ENCODE measurements at regions not wholly inside any gene's neighbourhood (a gene's known extent, or its start where the extent isn't known, plus 50 kb on each side); places are given as distances from the start of the nearest gene placed in this dataset.

GRCh38 chr6:118755941-118756646, 104.7 kb upstream of the CEP85L start (continued):
- no peak for TF ChIP-seq EZH2 (IDR thresholded peaks at IDR 0.05; ENCODE audit: low read depth, unreplicated experiment)
- no peak for TF ChIP-seq STAT1 (IDR thresholded peaks at IDR 0.05; ENCODE audit: unreplicated experiment)

DNA sequence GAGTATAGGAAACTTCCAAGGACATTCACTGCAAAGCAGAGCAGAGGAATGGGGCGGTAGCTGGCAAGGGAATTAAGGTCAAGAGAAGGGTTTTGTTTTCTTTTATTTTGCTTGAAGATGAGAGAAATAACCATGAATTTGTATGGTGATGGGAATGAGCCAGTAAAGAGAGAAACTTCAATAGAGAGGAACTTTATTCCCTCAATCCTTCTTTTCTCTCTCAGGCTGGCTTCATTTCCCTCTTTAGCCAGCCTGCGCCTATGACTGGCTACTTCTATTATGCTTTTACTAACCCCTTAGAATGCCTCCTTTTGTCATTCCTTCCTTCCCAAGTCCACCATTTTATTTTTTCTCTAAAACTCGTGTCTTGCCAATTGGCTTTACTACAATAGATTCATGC, 101.4 kb upstream of the CEP85L start:
- Mint-ChIP-seq H3K4me1 (peaks cover 12% of the 10 kb centered on the region), H3K36me3 (ENCODE audit: low read depth) (no peaks in the 10 kb centered on the region)
- no peaks in the 10 kb centered on the region for H3K79me2 ChIP-seq (replicated peaks; ENCODE audit: insufficient read depth)

More for the DNA sequence above, 101.4 kb upstream of the CEP85L start:
- DNase-seq (ENCODE audit: low spot score) (no peak), ATAC-seq (no peak)
- no peaks in the 10 kb centered on the region for H3F3A ChIP-seq (replicated peaks; ENCODE audit: low read depth)
- H2AFZ ChIP-seq, result no peak overlapping the region
- H3K27ac ChIP-seq (ENCODE audit: low read depth), result no peak overlapping the region
- H3K4me2 ChIP-seq, result no peak overlapping the region
- H3K27me3 Mint-ChIP-seq (ENCODE audit: insufficient read depth, low read depth, poor library complexity), result peaks cover 3% of the 10 kb centered on the region
- H4K20me1 ChIP-seq (replicated peaks; ENCODE audit: insufficient read depth), result no peaks in the 10 kb centered on the region
- H3K9me2 ChIP-seq (ENCODE audit: insufficient read depth), result 0 out of 2 replicates have a peak, but pooled peaks cover 4% of the 10 kb centered on the region
- H3K4me3 Mint-ChIP-seq, result no peak overlapping the region
- no peaks in the 10 kb centered on the region for H3K9me3 Mint-ChIP-seq
- H3K27ac Mint-ChIP-seq, result no peak overlapping the region
- peaks cover 15% of the 10 kb centered on the region for H3K4me1 ChIP-seq (ENCODE audit: insufficient read depth)
- TF ChIP-seq EZH2 (IDR thresholded peaks at IDR 0.05; ENCODE audit: low read depth, unreplicated experiment) (no peak), NANOG (IDR thresholded peaks at IDR 0.05; ENCODE audit: borderline replicate concordance) (no peak), CTCF (conservative IDR thresholded peaks at IDR 0.05; ENCODE audit: low read depth in 2 of 2) (no peak), CREB1 (CRISPR knock-in tag; IDR thresholded peaks at IDR 0.05; ENCODE audit: low read depth) (no peak), ZNF114 (CRISPR knock-in tag; IDR thresholded peaks at IDR 0.05) (no peak), ETS1 (IDR thresholded peaks at IDR 0.05) (no peak), POLR2AphosphoS5 (IDR thresholded peaks at IDR 0.05; ENCODE audit: low read depth) (no peak), ZNF331 (CRISPR knock-in tag; IDR thresholded peaks at IDR 0.05; ENCODE audit: low read depth) (no peak), STAT1 (IDR thresholded peaks at IDR 0.05; ENCODE audit: unreplicated experiment) (no peak), EZH2phosphoT487 (IDR thresholded peaks at IDR 0.05; ENCODE audit: unreplicated experiment) (no peak), JUNB (IDR thresholded peaks at IDR 0.05; ENCODE audit: unreplicated experiment) (no peak)
- TF ChIP-seq, protein P1, sequence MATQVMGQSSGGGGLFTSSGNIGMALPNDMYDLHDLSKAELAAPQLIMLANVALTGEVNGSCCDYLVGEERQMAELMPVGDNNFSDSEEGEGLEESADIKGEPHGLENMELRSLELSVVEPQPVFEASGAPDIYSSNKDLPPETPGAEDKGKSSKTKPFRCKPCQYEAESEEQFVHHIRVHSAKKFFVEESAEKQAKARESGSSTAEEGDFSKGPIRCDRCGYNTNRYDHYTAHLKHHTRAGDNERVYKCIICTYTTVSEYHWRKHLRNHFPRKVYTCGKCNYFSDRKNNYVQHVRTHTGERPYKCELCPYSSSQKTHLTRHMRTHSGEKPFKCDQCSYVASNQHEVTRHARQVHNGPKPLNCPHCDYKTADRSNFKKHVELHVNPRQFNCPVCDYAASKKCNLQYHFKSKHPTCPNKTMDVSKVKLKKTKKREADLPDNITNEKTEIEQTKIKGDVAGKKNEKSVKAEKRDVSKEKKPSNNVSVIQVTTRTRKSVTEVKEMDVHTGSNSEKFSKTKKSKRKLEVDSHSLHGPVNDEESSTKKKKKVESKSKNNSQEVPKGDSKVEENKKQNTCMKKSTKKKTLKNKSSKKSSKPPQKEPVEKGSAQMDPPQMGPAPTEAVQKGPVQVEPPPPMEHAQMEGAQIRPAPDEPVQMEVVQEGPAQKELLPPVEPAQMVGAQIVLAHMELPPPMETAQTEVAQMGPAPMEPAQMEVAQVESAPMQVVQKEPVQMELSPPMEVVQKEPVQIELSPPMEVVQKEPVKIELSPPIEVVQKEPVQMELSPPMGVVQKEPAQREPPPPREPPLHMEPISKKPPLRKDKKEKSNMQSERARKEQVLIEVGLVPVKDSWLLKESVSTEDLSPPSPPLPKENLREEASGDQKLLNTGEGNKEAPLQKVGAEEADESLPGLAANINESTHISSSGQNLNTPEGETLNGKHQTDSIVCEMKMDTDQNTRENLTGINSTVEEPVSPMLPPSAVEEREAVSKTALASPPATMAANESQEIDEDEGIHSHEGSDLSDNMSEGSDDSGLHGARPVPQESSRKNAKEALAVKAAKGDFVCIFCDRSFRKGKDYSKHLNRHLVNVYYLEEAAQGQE (IDR thresholded peaks at IDR 0.05; ENCODE audit: unreplicated experiment), result no peak
- TF ChIP-seq, protein P2, sequence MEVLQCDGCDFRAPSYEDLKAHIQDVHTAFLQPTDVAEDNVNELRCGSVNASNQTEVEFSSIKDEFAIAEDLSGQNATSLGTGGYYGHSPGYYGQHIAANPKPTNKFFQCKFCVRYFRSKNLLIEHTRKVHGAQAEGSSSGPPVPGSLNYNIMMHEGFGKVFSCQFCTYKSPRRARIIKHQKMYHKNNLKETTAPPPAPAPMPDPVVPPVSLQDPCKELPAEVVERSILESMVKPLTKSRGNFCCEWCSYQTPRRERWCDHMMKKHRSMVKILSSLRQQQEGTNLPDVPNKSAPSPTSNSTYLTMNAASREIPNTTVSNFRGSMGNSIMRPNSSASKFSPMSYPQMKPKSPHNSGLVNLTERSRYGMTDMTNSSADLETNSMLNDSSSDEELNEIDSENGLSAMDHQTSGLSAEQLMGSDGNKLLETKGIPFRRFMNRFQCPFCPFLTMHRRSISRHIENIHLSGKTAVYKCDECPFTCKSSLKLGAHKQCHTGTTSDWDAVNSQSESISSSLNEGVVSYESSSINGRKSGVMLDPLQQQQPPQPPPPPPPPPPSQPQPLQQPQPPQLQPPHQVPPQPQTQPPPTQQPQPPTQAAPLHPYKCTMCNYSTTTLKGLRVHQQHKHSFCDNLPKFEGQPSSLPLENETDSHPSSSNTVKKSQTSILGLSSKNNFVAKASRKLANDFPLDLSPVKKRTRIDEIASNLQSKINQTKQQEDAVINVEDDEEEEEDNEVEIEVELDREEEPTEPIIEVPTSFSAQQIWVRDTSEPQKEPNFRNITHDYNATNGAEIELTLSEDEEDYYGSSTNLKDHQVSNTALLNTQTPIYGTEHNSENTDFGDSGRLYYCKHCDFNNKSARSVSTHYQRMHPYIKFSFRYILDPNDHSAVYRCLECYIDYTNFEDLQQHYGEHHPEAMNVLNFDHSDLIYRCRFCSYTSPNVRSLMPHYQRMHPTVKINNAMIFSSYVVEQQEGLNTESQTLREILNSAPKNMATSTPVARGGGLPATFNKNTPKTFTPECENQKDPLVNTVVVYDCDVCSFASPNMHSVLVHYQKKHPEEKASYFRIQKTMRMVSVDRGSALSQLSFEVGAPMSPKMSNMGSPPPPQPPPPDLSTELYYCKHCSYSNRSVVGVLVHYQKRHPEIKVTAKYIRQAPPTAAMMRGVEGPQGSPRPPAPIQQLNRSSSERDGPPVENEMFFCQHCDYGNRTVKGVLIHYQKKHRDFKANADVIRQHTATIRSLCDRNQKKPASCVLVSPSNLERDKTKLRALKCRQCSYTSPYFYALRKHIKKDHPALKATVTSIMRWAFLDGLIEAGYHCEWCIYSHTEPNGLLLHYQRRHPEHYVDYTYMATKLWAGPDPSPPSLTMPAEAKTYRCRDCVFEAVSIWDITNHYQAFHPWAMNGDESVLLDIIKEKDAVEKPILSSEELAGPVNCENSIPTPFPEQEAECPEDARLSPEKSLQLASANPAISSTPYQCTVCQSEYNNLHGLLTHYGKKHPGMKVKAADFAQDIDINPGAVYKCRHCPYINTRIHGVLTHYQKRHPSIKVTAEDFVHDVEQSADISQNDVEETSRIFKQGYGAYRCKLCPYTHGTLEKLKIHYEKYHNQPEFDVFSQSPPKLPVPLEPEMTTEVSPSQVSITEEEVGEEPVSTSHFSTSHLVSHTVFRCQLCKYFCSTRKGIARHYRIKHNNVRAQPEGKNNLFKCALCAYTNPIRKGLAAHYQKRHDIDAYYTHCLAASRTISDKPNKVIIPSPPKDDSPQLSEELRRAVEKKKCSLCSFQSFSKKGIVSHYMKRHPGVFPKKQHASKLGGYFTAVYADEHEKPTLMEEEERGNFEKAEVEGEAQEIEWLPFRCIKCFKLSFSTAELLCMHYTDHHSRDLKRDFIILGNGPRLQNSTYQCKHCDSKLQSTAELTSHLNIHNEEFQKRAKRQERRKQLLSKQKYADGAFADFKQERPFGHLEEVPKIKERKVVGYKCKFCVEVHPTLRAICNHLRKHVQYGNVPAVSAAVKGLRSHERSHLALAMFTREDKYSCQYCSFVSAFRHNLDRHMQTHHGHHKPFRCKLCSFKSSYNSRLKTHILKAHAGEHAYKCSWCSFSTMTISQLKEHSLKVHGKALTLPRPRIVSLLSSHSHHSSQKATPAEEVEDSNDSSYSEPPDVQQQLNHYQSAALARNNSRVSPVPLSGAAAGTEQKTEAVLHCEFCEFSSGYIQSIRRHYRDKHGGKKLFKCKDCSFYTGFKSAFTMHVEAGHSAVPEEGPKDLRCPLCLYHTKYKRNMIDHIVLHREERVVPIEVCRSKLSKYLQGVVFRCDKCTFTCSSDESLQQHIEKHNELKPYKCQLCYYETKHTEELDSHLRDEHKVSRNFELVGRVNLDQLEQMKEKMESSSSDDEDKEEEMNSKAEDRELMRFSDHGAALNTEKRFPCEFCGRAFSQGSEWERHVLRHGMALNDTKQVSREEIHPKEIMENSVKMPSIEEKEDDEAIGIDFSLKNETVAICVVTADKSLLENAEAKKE (CRISPR knock-in tag; IDR thresholded peaks at IDR 0.05), result no peak
- no peaks in the 10 kb centered on the region for H3K27me3 ChIP-seq (ENCODE audit: insufficient read depth)
- no peak overlapping the region for H3K4me3 ChIP-seq
- no peaks in the 10 kb centered on the region for H3K36me3 ChIP-seq (ENCODE audit: insufficient read depth)
